GM10248 (cell line): ENCODE measurements at regions not wholly inside any gene's neighbourhood (a gene's known extent, or its start where the extent isn't known, plus 50 kb on each side); places are given as distances from the start of the nearest gene placed in this dataset.
A peak's percentile ranks its signal among the peaks of the same experiment; 100 is the strongest.

Source experiments
- CTCF ChIA-PET: fragments of 300-600 bp; sonication (Branson Sonifier 250); formaldehyde crosslinking; extraction: SDS; loops from one replicate; lab custom pipeline; 2021; ENCODE audit warnings: antibody characterized with exemption; lab: Yijun Ruan, JAX
- POLR2A ChIA-PET: fragments of 350-650 bp; sonication (Branson Sonifier 250); formaldehyde crosslinking; extraction: SDS; loops from one replicate; lab custom pipeline; 2020; ENCODE audit warnings: antibody characterized with exemption; lab: Yijun Ruan, JAX
- DNase-seq: peaks from one replicate; pipeline ENCODE4 v3.0.0; 2012; ENCODE audit errors: extremely low spot score
- TF ChIP-seq, protein P1 (sequence below): IDR thresholded peaks from 2 replicates; pipeline ENCODE4 v1.5.1; 2012; ENCODE audit warnings: mild to moderate bottlenecking, low read depth; ENCODE audit errors: extremely low read depth, missing control alignments, control extremely low read depth

DNA sequence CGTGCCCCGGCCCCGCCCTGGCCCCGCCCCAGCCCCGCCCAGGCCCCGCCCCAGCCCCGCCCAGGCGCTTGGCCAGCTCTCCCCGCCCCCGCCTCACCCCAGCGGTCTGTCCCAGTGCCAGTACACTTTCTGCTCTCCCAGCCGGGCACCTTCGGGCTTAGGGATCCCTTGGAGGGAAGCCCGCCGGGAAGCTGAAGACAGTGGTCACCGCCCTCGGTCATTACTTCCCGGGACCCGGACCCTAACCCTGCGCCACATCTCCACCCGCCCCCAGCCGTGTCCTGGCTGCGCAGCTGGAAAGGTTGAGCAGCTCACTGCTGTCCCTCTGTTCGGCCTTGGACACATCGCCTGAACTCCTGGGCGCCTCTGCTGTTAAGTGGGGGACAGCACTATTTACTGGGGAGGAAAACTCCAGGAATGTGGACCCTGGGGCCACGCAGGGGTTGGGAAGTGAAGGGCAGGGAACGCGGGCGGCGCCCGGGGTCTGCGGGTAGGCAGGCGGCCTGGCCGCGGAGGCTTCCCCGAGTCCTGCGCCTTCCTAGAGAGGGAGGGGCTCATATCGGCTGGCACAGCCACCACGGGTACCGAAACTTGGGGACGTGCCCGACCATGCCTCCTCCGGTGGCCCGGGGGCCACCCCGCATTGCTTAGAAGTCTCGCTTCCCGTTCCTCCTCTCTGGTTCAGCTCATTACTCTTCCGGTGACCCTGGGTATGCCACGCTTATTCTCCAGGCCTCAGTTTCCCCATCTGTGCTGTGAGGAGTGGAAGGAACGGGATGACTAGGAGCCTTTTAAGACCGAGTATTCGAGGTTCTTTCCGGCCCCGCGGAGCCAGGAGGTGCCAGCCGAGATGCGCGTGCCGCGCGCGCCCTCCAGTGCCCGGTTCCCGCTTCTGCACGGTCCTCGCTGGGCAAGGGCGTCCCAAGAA, 121.0 kb downstream of the GYPC start:
- TF ChIP-seq, protein P1, sequence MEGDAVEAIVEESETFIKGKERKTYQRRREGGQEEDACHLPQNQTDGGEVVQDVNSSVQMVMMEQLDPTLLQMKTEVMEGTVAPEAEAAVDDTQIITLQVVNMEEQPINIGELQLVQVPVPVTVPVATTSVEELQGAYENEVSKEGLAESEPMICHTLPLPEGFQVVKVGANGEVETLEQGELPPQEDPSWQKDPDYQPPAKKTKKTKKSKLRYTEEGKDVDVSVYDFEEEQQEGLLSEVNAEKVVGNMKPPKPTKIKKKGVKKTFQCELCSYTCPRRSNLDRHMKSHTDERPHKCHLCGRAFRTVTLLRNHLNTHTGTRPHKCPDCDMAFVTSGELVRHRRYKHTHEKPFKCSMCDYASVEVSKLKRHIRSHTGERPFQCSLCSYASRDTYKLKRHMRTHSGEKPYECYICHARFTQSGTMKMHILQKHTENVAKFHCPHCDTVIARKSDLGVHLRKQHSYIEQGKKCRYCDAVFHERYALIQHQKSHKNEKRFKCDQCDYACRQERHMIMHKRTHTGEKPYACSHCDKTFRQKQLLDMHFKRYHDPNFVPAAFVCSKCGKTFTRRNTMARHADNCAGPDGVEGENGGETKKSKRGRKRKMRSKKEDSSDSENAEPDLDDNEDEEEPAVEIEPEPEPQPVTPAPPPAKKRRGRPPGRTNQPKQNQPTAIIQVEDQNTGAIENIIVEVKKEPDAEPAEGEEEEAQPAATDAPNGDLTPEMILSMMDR = peak; percentile 95
- POLR2A ChIA-PET = no interaction called here
- CTCF ChIA-PET = interaction anchor here (0.6 to 4.8 kb wide), 29 partner anchors 8 to 535 kb away, joined by 3 to 88 read pairs (median 4); no protein-coding TSS in a partner anchor
- peak; percentile 81 for DNase-seq

DNA sequence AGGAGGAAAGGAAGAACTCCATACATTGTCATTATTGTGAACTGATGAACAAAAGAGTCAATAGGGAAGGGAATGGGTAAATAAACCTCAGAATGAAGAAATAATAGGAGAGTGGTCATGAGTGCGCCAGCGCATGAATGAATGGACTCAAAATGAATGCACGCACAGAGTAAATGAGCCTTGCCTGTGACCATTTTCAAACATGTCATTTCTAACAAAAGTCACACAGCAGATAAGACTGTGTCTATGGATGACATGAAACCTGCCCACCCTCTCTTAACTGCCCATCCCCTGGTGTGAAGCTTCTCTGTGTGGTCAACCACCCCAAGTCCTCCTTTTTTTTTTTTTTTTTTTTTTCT, 121.1 kb upstream of the TEX51 start:
- no peak for DNase-seq
- ChIA-PET POLR2A (no interaction called here), CTCF (interaction anchor here (0.7 to 4.8 kb wide), 13 partner anchors 9 to 536 kb away, joined by 3 to 88 read pairs (median 3); no protein-coding TSS in a partner anchor)
- TF ChIP-seq, protein P1 = no peak

- no peak for DNase-seq
- ChIA-PET POLR2A (no interaction called here), CTCF (interaction anchor here (0.7 to 4.8 kb wide), 12 partner anchors 10 to 1033 kb away, joined by 3 to 88 read pairs (median 3); no protein-coding TSS in a partner anchor)
- TF ChIP-seq, protein P1 = no peak
These were observed 119.9 kb upstream of the TEX51 start for GRCh38 chr2:126778561-126779501.

- CTCF ChIA-PET = no interaction called here
- TF ChIP-seq, protein P1 = no peak
- no peak for DNase-seq
- POLR2A ChIA-PET = no interaction called here
These were observed 117.5 kb upstream of the TEX51 start for GRCh38 chr2:126781206-126781605.

DNA sequence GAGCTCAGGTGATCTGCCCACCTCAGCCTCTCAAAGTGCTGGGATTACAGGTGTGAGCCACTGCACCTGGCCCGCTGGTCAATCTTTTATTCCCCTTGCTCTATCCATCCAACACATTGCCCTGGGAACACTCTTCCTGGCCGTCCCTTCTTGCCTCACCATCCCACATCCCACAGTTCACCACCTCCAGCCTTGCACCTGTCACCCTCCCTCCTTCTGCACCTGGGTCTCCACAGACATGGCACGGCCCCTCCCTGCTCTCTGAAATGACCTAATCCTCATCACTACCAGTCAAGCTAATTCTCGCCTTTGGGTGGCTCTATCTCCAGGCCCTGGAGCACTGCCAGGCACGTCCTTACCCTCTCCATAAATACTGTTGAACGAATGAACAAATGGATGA, 116.9 kb upstream of the TEX51 start:
- POLR2A ChIA-PET = no interaction called here
- CTCF ChIA-PET = interaction anchor here (1.3 kb wide), 1 partner anchor 269 kb away, joined by 3 read pairs; no protein-coding TSS in a partner anchor
- TF ChIP-seq, protein P1 = no peak
- DNase-seq = no peak

- TF ChIP-seq, protein P1 = no peak
- CTCF ChIA-PET = interaction anchor here (1.3 kb wide), 1 partner anchor 268 kb away, joined by 3 read pairs; no protein-coding TSS in a partner anchor
- POLR2A ChIA-PET = no interaction called here
- no peak for DNase-seq
These were observed 116.0 kb upstream of the TEX51 start for GRCh38 chr2:126782648-126783047.
